Trophoblast cell (in vitro differentiated cells and primary cell): ENCODE measurements at regions not wholly inside any gene's neighbourhood (a gene's known extent, or its start where the extent isn't known, plus 50 kb on each side); places are given as distances from the start of the nearest gene placed in this dataset.
A peak's percentile ranks its signal among the peaks of the same experiment; 100 is the strongest.
"Not testable (repeated sequence)": the region's sequence is repeated elsewhere in the genome, so short reads cannot be mapped to it uniquely, and the experiment has no call there.

ENCODE experiments used
- DNase-seq, 2 donors: peaks; one replicate each; pipeline ENCODE4 v3.0.0-alpha.2; 2016
- H2AFZ ChIP-seq: 2 replicates; pipeline ENCODE4 v1.6.1; 2013; ENCODE audit warnings: low read length, moderate library complexity, mild to moderate bottlenecking; ENCODE audit not compliant: insufficient read depth, poor library complexity
- H2AK5ac ChIP-seq: 2 replicates; pipeline ENCODE4 v1.6.1; 2013; ENCODE audit warnings: mild to moderate bottlenecking, low read length
- H2BK120ac ChIP-seq: 2 replicates; pipeline ENCODE4 v1.6.1; 2013; ENCODE audit warnings: low read length, mild to moderate bottlenecking, moderate library complexity; ENCODE audit not compliant: insufficient read depth, poor library complexity
- H2BK12ac ChIP-seq: 2 replicates; pipeline ENCODE4 v1.6.1; 2013; ENCODE audit warnings: mild to moderate bottlenecking, low read length, moderate library complexity
- H2BK5ac ChIP-seq: 2 replicates; pipeline ENCODE4 v1.6.1; 2013; ENCODE audit warnings: low read length, low read depth, moderate library complexity, mild to moderate bottlenecking; ENCODE audit not compliant: poor library complexity
- H3K14ac ChIP-seq: 2 replicates; pipeline ENCODE4 v1.6.1; 2013; ENCODE audit warnings: mild to moderate bottlenecking, low read length
- H3K18ac ChIP-seq: 2 replicates; pipeline ENCODE4 v1.6.1; 2013; ENCODE audit warnings: mild to moderate bottlenecking, low read length
- H3K23ac ChIP-seq: 2 replicates; pipeline ENCODE4 v1.6.1; 2013; ENCODE audit warnings: low read length
- H3K27ac ChIP-seq: 2 replicates; pipeline ENCODE4 v1.5.1; 2013; ENCODE audit warnings: low read depth, mild to moderate bottlenecking, inconsistent platforms, low read length, moderate library complexity
- H3K27me3 ChIP-seq: 2 replicates; pipeline ENCODE4 v1.6.1; 2013; ENCODE audit warnings: inconsistent platforms, mild to moderate bottlenecking, low read length, moderate library complexity; ENCODE audit not compliant: insufficient read depth
- H3K36me3 ChIP-seq, 2 experiments: 1 replicate in 1 of 2; 2 replicates in 1 of 2; pipeline ENCODE4 v1.6.1; 2013; ENCODE audit warnings: low read length in 2 of 2, mild to moderate bottlenecking in 2 of 2, moderate library complexity in 1 of 2; ENCODE audit not compliant: insufficient read depth in 2 of 2, control insufficient read depth in 1 of 2
- H3K4ac ChIP-seq: 2 replicates; pipeline ENCODE4 v1.6.1; 2013; ENCODE audit warnings: low read depth, mild to moderate bottlenecking, low read length, moderate library complexity
- H3K4me1 ChIP-seq, 2 experiments: 1 replicate in 1 of 2; 2 replicates in 1 of 2; pipeline ENCODE4 v1.6.1; 2013; ENCODE audit warnings: low read length in 2 of 2, mild to moderate bottlenecking in 2 of 2, moderate library complexity in 1 of 2; ENCODE audit not compliant: insufficient read depth in 2 of 2, control insufficient read depth in 1 of 2
- H3K4me2 ChIP-seq: 2 replicates; pipeline ENCODE4 v1.6.1; 2013; ENCODE audit warnings: inconsistent platforms, mild to moderate bottlenecking, low read length, moderate library complexity
- H3K4me3 ChIP-seq: 2 replicates; pipeline ENCODE4 v1.5.1; 2013; ENCODE audit warnings: mild to moderate bottlenecking, low read depth, low read length, inconsistent platforms
- H3K79me1 ChIP-seq: one replicate; pipeline ENCODE4 v1.6.1; 2013; ENCODE audit warnings: low read length
- H3K79me2 ChIP-seq: 2 replicates; pipeline ENCODE4 v1.6.1; 2013; ENCODE audit warnings: low read length, mild to moderate bottlenecking; ENCODE audit not compliant: control insufficient read depth, insufficient read depth, poor library complexity
- H3K9ac ChIP-seq: 2 replicates; pipeline ENCODE4 v1.6.1; 2013; ENCODE audit warnings: mild to moderate bottlenecking, low read length
- H3K9me3 ChIP-seq: 2 replicates; pipeline ENCODE4 v1.6.1; 2013; ENCODE audit warnings: low read depth, mild to moderate bottlenecking, control low read depth, inconsistent platforms, low read length; ENCODE audit not compliant: insufficient read depth
- H4K12ac ChIP-seq: 2 replicates; pipeline ENCODE4 v1.6.1; 2013; ENCODE audit warnings: low read depth, mild to moderate bottlenecking, low read length, moderate library complexity
- H4K8ac ChIP-seq: 2 replicates; pipeline ENCODE4 v1.6.1; 2013; ENCODE audit warnings: low read depth, mild to moderate bottlenecking, low read length, moderate library complexity
- H4K91ac ChIP-seq: one replicate; pipeline ENCODE4 v1.6.1; 2013; ENCODE audit warnings: low read depth, mild to moderate bottlenecking, low read length, moderate library complexity
- WGBS: extraction: QIAGEN DNeasy Blood & Tissue Kit; methylation state at CpG from one replicate; pipeline ENCODE4 v1.1.7; 2013; ENCODE audit warnings: missing lambda C conversion rate; ENCODE audit not compliant: insufficient read length, insufficient coverage; ENCODE audit errors: extremely low coverage; 5-methylcytosine and 5-hydroxymethylcytosine counted together

DNA sequence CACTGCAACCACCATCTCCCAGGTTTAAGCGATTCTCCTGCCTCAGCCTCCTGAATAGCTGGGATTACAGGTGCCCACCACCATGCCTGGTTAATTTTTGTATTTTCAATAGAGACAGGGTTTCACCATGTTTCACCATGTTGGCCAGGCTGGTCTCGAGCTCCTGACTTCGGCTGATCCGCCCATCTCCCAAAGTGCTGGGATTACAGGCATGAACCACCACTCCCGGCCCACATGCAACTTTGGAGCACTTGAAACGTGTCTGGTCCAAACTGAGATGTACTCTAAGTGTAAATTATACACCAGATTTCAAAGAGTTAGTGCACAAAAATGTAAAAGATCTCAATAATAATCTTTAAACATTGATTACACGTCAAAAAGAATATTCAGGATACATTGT, 154.1 kb downstream of the RGS9 start:
- H2BK5ac ChIP-seq, H4K8ac ChIP-seq, DNase-seq, H3K4me3 ChIP-seq, H2AK5ac ChIP-seq, H3K36me3 ChIP-seq, H3K14ac ChIP-seq, H3K9me3 ChIP-seq, H3K27me3 ChIP-seq, H3K27ac ChIP-seq, H3K23ac ChIP-seq, H2BK120ac ChIP-seq, H3K18ac ChIP-seq, H2AFZ ChIP-seq, H3K9ac ChIP-seq, H4K91ac ChIP-seq, H2BK12ac ChIP-seq, H4K12ac ChIP-seq, H3K4me2 ChIP-seq, H3K79me2 ChIP-seq, H3K4ac ChIP-seq: not testable (repeated sequence)
- Histone ChIP-seq H3K4me1 (peaks cover 12% of the 10 kb centered on the region in 2 experiments), H3K79me1 (peaks cover 14% of the 10 kb centered on the region)
- no CpG with 5 or more reads among the region's 7 CpGs for WGBS

DNA sequence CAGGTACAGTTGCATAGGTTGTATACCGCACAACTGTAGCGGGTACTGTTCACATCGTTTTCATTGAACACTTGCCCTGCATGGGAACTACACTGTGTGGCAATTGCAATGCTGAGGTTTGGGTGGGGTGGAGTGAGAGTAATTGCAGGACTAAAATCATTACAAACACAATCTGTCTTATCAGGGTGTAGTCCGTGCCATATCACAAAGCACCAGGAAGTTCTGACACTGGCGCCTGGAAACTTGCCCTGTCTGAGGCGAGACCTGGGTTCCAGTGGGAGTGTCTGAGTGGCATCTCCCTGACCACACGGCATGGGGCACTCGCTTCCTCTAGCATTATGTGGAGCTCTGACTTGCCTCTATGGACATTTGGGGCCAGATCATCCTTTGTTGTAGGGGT, 153.4 kb downstream of the RGS9 start:
- no CpG with 5 or more reads among the region's 8 CpGs for WGBS
- H3K23ac ChIP-seq: no peak overlapping the region

DNA sequence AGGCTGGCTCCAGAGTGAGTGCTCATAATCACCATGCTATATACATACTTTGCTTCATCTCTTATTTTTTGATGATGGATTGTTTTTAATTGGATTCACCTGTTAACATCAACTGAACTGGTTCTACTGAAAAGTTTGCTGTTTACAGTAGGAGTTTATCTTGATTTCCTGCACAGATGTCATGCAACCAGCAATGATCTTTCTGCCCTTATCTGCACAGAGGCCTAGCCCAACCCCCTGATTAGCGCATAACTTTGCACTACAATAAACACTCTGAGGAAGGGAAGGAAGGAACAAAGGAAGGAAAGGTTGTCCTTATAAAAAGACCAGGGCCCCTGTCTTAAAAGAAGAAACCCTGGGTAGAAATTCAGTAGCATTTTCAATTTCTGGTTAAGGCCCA, 152.9 kb downstream of the RGS9 start:
- Histone ChIP-seq H2AFZ (no peak overlapping the region), H3K79me1 (peaks cover 14% of the 10 kb centered on the region), H2BK120ac (no peak overlapping the region), H3K23ac (no peak overlapping the region), H3K14ac (no peak overlapping the region), H3K9me3 (peaks cover 1% of the 10 kb centered on the region), H3K79me2 (no peaks in the 10 kb centered on the region), H3K4ac (no peak overlapping the region), H4K91ac (no peak overlapping the region), H2BK12ac (no peak overlapping the region), H3K4me3 (no peak overlapping the region), H3K4me1 (peaks cover 12% of the 10 kb centered on the region in 2 experiments), H2BK5ac (no peak overlapping the region), H3K9ac (no peak overlapping the region), H4K12ac (no peak overlapping the region), H4K8ac (no peak overlapping the region), H3K4me2 (no peak overlapping the region), H3K27ac (no peak overlapping the region), H3K18ac (no peak overlapping the region), H3K27me3 (no peaks in the 10 kb centered on the region), H2AK5ac (no peak overlapping the region), H3K36me3 (no peaks in the 10 kb centered on the region)
- WGBS: no CpG with 5 or more reads among the region's 1 CpG
- peak in 1 of 2 donors; percentile 55 for DNase-seq

More for the DNA sequence above, 153.4 kb downstream of the RGS9 start:
- Histone ChIP-seq H3K14ac (no peak overlapping the region), H2BK5ac (no peak overlapping the region), H2AK5ac (no peak overlapping the region), H3K36me3 (no peaks in the 10 kb centered on the region), H2AFZ (no peak overlapping the region), H4K12ac (no peak overlapping the region), H3K27ac (no peak overlapping the region), H3K9ac (no peak overlapping the region), H3K79me2 (no peaks in the 10 kb centered on the region), H3K4me2 (no peak overlapping the region), H2BK12ac (no peak overlapping the region), H3K79me1 (peaks cover 14% of the 10 kb centered on the region), H3K9me3 (peaks cover 1% of the 10 kb centered on the region), H3K4me3 (no peak overlapping the region), H3K4me1 (peaks cover 12% of the 10 kb centered on the region in 2 experiments), H2BK120ac (no peak overlapping the region), H3K27me3 (no peaks in the 10 kb centered on the region), H3K4ac (no peak overlapping the region), H4K91ac (no peak overlapping the region), H4K8ac (no peak overlapping the region), H3K18ac (no peak overlapping the region)
- no peak for DNase-seq

DNA sequence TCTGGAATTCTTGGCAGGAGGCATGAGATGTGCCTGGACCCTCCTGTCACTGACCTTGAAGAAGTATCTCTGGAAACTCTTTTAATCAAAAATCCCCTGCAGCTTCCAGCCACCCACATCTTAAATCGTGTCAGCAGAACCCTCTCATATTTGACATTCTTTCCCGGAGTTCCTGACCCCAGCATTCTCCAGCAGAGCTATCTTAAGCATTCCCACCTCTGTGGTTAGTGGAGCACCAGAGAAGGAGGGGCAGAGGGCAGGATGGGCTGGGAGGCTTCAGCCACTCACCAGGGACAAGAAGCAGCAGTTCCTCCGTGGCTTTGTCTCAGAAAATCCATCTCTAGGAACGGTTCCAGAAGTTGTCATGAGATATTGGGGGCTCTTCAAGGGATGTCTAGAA, 149.9 kb downstream of the RGS9 start:
- H3K9me3 ChIP-seq: peaks cover 1% of the 10 kb centered on the region
- H2AK5ac ChIP-seq: no peak overlapping the region
- no CpG with 5 or more reads among the region's 4 CpGs for WGBS
- H3K79me1 ChIP-seq: peaks cover 14% of the 10 kb centered on the region
- H4K12ac ChIP-seq: no peak overlapping the region
- no peaks in the 10 kb centered on the region for H3K79me2 ChIP-seq
- no peak overlapping the region for H2BK120ac ChIP-seq
- H3K18ac ChIP-seq: no peak overlapping the region
- no peak overlapping the region for H3K4me3 ChIP-seq
- no peak overlapping the region for H3K14ac ChIP-seq
- H4K91ac ChIP-seq: peak overlapping the region; percentile 25
- H3K4ac ChIP-seq: no peak overlapping the region
- H3K27me3 ChIP-seq: no peaks in the 10 kb centered on the region
- H4K8ac ChIP-seq: no peak overlapping the region
- H2AFZ ChIP-seq: no peak overlapping the region
- H3K4me1 ChIP-seq: peaks cover 12% of the 10 kb centered on the region in 2 experiments
- H3K9ac ChIP-seq: no peak overlapping the region
- no peak overlapping the region for H2BK5ac ChIP-seq
- peak in 1 of 2 donors; percentile 49 for DNase-seq
- no peak overlapping the region for H2BK12ac ChIP-seq
- no peaks in the 10 kb centered on the region for H3K36me3 ChIP-seq
- H3K27ac ChIP-seq: no peak overlapping the region
- no peak overlapping the region for H3K23ac ChIP-seq
- H3K4me2 ChIP-seq: no peak overlapping the region
